Astrocyte of the cerebellum (primary cell): ENCODE measurements at regions not wholly inside any gene's neighbourhood (a gene's known extent, or its start where the extent isn't known, plus 50 kb on each side); places are given as distances from the start of the nearest gene placed in this dataset.

Experiments used
- DNase-seq: peaks from one replicate; pipeline ENCODE4 v3.0.0-alpha.2; 2011; ENCODE audit warnings: low read depth
- H3K4me3 ChIP-seq: 2 replicates; pipeline ENCODE4 v1.5.1; 2011; ENCODE audit warnings: mild to moderate bottlenecking, low read depth, low read length, moderate library complexity
- CTCF ChIP-seq: IDR thresholded peaks from 2 replicates; pipeline ENCODE4 v1.5.1; 2012; ENCODE audit warnings: low read length, low read depth, moderate library complexity, mild to moderate bottlenecking; ENCODE audit errors: missing control alignments
- in situ Hi-C: cut with HindIII; loops from 2 replicates; pipeline ENCODE4 v1.10.0; 2017; ENCODE audit warnings: low sequenced_read_pairs

DNA sequence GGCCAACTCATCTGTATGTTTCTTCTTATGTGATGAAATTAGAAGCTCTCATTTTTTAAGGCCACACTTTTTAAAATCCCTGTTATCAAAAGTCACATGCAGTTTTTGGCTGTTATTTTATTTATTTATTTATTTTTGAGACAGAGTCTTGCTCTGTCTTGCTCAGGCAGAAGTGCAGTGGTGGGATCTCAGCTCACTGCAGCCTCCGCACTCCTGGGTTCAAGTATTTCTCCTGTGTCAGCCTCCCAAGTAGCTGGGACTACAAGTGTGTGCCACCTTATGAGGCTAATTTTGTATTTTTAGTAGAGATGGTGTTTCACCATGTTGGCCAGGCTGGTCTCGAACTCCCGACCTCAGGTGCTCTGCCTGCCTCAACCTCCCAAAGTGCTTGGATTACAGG lies 1434.5 kb downstream of the LRFN5 start:
- no peak for TF ChIP-seq CTCF
- DNase-seq = no peak
- no peak overlapping the region for H3K4me3 ChIP-seq
- in situ Hi-C loops = no loop called here

GRCh38 chr14:43039881-43040280 lies 1433.2 kb downstream of the LRFN5 start:
- in situ Hi-C loops = no loop called here
- no peak for DNase-seq
- H3K4me3 ChIP-seq = no peak overlapping the region
- no peak for TF ChIP-seq CTCF

DNA sequence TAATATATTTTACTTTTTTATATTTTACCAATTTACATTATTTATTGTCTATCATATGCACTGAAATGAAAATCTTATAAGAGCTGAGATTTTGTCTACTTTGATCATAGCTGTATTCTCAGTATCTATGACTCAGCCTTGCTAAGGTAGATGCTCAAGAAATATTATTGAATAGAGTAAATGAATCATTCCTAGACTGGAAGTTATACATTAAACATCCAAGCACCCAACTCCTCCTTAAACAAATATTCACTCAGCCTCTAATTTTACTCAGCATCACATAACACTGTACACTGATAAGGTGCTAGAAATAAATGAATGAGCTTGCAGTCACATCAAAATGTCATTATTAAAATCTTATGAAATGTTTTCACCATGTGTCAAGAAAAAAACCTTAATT lies 1424.9 kb downstream of the LRFN5 start:
- no peak overlapping the region for H3K4me3 ChIP-seq
- DNase-seq = no peak
- in situ Hi-C loops = no loop called here
- no peak for TF ChIP-seq CTCF

GRCh38 chr14:43022094-43022800 lies 1415.6 kb downstream of the LRFN5 start:
- in situ Hi-C loops = no loop called here
- no peak overlapping the region for H3K4me3 ChIP-seq
- no peak for TF ChIP-seq CTCF
- DNase-seq = no peak

- in situ Hi-C loops = no loop called here
- TF ChIP-seq CTCF = no peak
- H3K4me3 ChIP-seq = no peak overlapping the region
- DNase-seq = no peak
Measured at GRCh38 chr14:43019826-43020225, 1413.2 kb downstream of the LRFN5 start.

GRCh38 chr14:43014338-43014737 lies 1407.7 kb downstream of the LRFN5 start:
- no peak for TF ChIP-seq CTCF
- H3K4me3 ChIP-seq = no peak overlapping the region
- DNase-seq = no peak
- in situ Hi-C loops = no loop called here

- DNase-seq = no peak
- H3K4me3 ChIP-seq = no peak overlapping the region
- in situ Hi-C loops = no loop called here
- TF ChIP-seq CTCF = no peak
Measured at GRCh38 chr14:43012817-43013216, 1406.1 kb downstream of the LRFN5 start.
